ENCODE measurements at regions not wholly inside any gene's neighbourhood (a gene's known extent, or its start where the extent isn't known, plus 50 kb on each side); places are given as distances from the start of the nearest gene placed in this dataset.

DNA sequence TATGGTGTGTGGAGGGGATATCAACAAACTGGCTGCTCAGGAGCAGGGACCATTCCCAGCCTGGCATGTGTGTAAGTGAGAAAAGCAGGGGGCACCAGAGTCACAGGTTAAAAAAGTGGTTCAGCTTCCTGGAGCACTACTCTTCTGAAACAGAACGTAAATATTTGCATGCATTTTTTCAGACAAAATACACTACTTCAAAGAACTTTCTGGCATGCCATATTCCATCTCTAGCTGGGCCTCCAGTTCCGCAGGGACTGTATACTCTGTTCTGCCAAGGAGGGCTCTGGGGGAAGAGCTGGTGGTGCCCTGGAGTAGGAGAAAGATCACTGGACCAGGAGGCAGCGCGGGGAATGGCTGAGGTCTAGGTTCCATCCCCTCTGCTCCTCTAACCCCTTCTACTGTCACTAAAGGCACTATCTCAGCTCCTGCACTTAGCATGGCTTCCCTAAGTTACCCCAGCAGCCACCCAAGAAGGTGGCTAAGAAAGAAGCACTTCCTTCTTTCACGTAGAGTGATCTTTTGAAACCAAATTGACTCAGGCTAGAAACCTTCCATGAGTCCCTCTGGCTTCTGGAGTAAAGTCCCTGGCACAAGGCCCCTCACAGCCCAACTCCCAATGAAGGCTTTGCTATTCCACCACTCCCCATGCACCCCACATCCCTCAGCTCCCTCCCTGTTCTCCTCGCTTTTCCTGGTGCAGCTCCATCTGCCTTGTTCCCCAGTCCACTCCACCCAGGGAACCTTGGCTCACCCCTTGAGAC, 57.6 kb upstream of the CABLES1 start:
- DNase-seq (ENCODE audit: low read depth): peak; percentile 51

- DNase-seq (ENCODE audit: low read depth): no peak
Observed at GRCh38 chr18:23085066-23085465, 50.2 kb upstream of the CABLES1 start.
